Sigmoid colon (tissue), 4 donors: ENCODE measurements at regions not wholly inside any gene's neighbourhood (a gene's known extent, or its start where the extent isn't known, plus 50 kb on each side); places are given as distances from the start of the nearest gene placed in this dataset.

ENCODE experiments used
- CTCF ChIP-seq, 4 experiments: fragments of 450-650 bp in 3 of 4; fragments of 200-600 bp in 1 of 4; IDR thresholded peaks; one replicate each; pipeline ENCODE4 v1.5.1; 2016 to 2019; ENCODE audit warnings: antibody characterized with exemption in 4 of 4, mild to moderate bottlenecking in 3 of 4, moderate library complexity in 2 of 4
- EP300 ChIP-seq, 4 donors: sonication (generic); formaldehyde crosslinking; IDR thresholded peaks; one replicate each; pipeline ENCODE4 v1.6.1; 2017; ENCODE audit warnings: antibody characterized with exemption in 4 of 4
- POLR2AphosphoS5 ChIP-seq, 4 donors: sonication (generic); formaldehyde crosslinking; IDR thresholded peaks; one replicate each; pipeline ENCODE4 v1.6.1; 2017; ENCODE audit warnings: antibody characterized with exemption in 4 of 4

GRCh38 chr3:16670191-16670590 lies 65.0 kb upstream of the DAZL start:
- TF ChIP-seq EP300 (IDR thresholded peaks at IDR 0.05) (no peak), CTCF (IDR thresholded peaks at IDR 0.05) (no peak), POLR2AphosphoS5 (IDR thresholded peaks at IDR 0.05) (no peak)
